NCI-H1930 (cell line): ENCODE measurements at regions not wholly inside any gene's neighbourhood (a gene's known extent, or its start where the extent isn't known, plus 50 kb on each side); places are given as distances from the start of the nearest gene placed in this dataset.

ENCODE experiments used
- DNase-seq, 2 experiments: peaks; one replicate each; lab custom pipeline; 2025; lab: John Stamatoyannopoulos, UW

DNA sequence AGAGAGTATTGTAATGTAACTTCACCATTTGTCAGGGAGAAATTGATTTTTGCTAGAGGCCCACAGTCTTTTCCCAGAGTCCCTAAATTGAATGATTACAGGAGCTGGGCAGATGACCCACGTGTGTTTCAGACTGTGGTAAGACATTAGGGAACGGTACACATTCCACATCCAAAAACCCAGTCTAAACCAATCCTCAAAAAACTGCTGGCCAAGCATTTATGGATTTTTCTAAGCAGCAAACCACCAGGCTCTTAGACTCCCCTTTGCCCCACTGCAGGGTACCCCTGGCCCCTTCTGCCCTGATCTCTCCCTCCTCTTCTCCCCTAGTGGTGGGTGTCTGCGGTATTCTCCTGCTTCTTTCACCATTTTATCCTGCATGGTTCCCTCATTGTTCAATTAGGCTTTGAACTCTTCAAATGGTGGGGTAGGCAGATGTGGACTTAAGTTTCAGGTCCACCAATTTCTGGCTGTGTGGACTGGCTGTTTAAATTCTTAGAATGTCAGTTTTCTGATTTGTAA is 135.5 kb upstream of the SORCS3 start:
- DNase-seq = no peak

DNA sequence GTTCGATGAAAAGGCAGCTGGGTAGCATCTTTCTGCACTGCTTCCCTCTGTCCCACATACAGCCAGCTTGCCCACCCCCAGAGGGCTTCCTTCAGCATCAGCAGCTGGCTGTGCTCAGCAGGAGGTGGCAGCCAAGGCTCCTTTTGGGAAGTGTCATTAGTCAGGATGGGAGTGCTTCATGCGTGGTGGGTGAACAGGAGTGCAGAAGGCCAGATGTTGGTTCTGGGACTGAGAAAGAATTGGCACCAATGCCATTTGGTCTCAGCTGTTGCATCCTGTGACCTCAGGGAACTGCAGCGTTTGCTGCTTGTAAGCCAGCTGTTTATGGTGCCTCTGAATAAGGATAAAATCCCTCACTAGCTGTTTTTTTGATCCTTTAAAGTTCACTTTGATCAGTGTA is 131.1 kb upstream of the SORCS3 start:
- DNase-seq = no peak

DNA sequence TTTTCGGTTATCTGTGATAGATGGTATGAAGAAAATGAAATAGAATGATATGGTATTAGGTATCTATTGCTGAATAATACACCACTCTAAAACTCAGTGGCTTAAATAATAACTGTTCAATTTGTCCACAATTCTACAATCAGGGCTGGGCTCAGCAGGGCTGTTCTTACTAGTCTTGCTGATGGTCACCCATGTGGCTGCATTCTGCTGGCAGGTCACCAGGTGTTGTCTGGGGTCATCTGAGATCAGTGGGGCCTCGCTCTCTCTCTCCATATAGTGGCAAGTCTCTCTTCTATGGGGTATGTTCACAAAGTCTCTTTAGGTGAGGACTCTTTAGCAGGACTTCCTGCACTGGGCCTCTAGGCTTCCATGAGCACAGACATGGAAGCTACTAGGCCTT is 130.4 kb upstream of the SORCS3 start:
- no peak for DNase-seq

DNA sequence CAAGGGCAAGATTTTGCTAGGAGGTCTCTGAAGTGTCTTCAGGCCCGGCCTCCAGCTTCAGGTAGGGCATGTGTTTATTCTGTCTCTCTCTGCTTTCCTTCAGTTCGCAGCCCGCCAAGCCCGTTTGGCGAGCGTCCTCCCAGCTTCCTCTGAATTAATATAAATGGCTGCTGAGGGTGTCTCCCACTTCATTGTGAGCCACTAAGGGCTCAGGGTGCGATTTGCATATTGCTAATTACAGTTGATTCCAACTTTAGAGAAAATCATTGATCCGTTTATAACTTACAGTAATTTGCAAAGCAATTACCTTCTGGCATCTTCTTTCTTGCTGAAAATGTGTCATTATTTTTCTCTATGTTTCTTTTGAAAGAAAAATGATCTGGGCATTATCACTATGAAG is 128.3 kb upstream of the SORCS3 start:
- DNase-seq = no peak

DNA sequence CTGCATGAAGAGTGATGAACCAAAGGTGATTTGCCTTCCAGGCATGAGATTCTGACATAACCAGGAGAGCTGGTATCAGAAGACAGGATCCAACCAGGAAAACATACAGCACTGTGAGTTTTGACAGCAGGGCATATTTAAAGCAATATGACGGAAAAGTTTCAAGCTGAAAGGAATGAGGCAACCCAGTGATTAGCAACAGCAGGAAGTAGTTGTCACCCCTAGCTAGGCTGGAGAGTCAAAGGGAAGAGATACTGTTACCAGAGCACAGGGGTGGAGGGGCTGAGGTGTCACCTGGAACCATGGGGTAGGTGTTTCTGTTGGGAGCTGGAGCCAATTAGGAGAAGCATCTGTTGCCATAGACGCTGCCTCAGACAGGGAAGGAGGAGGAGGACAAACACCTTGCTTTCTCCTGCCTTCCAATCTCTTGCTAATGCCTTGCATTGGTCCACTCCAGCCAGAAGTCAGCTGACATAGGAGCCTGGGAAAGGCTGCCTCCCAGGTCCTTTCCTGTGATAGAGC is 125.4 kb upstream of the SORCS3 start:
- DNase-seq = no peak

DNA sequence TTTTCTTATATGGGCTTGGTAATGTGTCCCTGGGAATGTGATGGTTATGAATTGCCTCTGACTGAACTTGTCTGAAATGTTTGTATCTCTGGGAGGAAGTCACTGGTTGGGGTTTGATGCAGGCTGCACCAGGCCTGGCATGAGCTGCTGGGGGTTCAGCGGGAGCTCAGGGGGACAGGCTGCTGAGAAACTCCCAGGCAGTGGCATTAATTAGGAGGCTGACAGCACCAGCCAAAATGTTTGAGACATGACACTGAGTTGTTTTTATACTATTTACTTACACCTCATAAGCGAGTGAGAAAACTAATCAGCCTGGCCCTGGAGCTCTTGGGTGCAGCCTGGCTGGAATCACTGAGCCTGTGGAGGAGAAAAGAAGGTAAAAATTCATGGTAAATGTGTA is 124.1 kb upstream of the SORCS3 start:
- DNase-seq = no peak

DNA sequence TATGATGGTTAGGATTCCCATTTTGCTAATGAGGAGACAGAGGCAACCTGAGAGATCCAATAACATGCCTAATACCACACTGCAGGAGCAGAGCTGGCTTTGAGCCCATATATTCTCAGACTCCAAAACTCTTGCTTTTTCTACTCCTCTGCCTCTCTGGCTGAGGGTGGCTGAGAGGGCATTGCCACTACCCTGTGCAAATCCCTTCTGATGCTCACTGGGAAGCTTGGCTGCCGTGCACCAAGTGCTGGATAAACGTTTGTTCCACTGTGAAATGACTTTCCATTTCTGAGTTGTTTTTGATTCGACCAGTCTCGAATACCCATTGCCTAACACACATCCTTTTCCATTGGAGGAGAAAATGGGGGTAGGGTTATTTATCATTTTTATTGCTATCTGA is 123.1 kb upstream of the SORCS3 start:
- DNase-seq = no peak

DNA sequence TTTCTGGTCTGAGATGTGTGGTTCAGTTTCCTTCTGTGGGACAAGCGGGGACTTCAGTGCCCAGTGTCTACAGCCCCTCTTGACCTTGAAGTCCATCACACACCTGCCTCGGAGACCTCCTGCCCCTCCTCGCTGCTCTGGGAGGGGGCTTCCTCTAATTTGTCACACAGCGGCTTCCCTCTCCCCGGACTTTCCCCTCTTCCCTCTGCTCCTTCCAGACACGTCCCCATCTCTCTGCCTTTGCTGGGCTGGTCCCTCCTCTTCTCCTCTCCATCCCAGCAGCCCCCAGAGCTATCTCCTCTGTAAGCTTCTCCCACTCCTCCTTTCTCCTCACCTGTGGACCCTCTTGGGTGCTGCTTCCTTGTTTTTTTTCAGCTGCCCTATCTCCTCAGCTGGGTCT is 122.2 kb upstream of the SORCS3 start:
- no peak for DNase-seq

DNA sequence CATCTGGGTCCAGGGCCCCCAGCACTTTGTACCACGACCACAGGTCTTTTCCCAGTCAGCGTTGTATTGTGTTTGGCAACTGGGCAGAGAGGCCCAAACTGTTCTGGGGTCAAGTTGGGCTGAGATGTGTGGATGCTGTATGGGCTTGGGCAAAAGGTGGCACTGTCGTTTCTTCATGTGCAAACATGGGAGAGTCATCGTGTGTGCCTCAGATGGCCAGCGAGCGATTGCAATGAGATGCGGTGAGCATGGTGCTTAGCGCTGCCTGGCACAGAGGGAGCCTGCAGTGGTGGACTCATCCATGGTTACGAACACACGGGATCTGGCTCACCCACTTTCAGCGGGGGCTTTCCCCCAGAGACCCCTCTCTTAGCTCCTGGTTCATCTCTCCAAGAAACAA is 120.4 kb upstream of the SORCS3 start:
- no peak for DNase-seq

DNA sequence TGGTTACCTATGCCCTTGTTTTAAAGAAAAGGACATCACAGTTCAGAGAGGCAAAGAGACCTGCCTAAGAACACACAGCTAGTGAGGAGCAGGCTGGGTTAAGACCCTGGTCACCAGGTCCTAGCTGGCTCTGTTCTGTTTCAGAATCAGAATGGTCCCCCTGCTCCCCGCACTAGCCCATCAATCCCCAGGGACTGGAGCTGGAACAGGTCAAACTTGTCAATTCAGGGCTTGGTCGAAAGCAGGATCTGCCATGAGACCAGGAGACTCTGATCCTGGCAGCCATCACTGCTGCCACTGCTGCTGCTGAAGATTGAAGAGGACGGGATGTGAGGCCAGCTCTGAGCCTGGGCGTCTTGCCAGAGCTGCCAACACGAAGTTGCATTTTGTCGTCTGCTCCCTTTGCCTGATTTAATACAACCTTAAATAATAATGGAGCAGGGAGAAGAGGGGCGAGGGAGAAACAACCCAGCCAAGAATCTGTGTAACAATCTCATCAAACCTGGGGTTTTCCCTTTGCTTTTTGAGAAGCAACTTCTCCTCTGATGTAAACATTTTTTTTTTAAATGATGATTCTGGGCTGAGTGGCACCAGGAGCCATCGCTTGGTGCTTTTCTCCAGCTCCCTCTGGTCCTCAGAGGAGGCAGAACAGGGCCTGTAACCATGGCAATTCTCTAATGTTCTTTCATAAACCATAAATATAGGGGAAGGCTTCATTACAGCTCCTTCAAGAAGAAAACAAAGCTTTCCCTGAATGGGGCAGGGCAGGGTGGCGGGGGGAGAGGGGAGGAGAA is 119.0 kb upstream of the SORCS3 start:
- DNase-seq = no peak

DNA sequence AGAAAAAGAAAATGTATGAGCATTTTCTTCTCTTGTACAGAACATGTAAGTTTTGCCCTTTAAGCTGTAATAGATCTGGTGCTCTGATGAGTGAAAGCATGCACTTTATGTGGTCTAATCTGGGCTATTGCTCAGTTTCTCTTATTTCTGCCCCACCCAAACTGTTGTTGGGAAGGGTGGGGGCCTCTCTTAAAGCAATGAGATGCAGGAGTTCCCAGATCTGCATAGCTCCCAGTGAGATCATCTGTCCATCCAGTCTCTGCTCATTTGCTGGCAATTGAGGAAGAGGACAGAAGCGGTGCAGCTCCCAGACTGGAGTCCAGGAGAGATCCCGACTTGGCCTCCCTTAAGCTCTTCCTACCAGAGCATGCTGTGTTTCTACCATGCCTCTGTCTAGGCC is 114.9 kb upstream of the SORCS3 start:
- no peak for DNase-seq

DNA sequence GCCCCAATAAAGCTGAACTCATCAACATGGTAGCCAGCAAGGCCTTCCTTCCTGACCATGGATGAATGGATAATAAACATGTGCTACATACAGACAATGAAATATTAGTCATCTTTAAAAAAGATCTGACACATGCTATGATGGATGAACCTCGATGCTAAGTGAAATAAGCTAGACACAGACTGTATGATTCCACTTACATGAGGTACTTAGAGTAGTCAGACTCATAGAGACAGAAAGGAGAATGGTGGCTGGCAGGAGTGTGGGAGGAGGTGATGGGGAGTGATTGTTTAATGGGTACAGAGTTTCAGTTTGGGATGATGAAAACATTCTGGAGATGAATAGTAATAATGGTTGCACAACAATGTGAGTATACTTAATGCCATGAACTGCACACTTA is 114.1 kb upstream of the SORCS3 start:
- DNase-seq = no peak

DNA sequence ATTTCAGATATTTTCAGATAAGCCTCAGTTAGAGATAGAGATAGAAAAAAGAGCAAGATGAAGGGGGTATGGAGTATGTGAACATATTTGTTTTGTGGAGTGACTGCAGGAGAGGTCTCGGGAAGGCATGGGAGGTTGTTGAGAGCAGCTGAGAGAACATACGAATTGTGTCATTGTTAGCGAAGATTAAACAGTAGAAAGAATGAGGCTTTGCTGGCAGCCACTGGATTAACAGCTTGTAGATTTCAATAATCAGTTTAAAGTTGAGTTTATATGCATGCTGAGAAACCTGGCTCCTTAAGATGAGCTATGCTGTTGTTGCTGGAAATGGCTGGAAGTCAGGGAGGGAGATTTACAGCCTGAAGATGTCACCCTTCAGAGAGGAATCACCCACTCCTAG is 100.9 kb upstream of the SORCS3 start:
- DNase-seq = no peak

DNA sequence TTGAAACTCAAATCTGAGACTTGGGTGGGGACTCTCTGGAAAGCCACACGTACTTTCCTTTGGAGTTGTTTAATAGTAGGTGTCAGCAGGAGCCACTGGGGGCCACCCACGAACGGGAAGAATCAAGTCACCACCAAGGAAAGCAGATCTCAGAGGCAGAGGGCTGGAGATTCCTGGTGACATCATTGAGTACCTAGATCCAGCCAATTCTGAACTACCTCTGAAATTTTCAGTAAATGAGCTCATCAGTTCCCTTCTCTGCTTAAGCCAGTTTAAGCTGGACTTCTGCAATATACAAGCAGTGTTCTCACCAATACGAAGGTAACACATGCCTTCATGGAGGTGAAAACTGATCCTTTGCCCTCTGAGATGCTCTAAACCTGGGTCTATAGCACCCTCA is 99.3 kb upstream of the SORCS3 start:
- no peak for DNase-seq

DNA sequence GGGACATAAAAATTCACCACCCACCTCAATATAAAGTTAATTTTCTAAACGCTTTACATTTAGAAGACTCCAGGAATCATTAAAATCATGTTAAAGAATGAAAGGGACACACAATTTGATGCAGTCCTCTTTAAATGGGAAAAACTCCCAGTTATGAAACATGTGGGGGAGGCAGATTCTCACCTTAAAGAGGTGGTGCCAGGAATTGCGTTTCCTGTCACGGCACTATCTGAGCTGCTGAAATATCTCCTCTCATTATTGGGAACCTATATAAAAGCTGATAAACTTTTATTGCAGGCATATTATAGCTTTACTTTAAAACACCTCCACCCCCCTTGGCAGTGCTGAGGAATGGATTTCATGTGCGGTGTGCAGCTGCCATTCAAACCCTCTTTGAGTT is 94.8 kb upstream of the SORCS3 start:
- DNase-seq = no peak

DNA sequence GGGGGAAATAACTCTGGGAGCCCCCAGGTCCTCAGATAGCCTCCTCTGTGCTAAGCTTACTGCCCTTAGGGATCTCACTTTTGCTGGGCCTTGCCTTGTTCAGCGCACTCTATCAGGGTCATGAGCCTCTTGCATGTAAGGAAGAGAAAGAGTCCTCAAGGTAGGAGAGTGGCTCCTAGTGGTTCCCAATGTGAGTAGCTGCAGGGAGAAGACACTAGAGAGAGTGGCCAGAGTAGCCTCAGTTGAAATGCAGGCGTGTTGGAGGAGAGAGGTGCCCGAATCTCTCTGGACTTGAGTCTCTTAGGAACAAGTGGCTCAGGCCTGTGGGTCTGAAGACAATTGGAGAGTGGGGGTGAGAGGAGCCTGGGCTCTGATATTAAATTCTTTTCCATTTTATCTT is 94.3 kb upstream of the SORCS3 start:
- DNase-seq = no peak

DNA sequence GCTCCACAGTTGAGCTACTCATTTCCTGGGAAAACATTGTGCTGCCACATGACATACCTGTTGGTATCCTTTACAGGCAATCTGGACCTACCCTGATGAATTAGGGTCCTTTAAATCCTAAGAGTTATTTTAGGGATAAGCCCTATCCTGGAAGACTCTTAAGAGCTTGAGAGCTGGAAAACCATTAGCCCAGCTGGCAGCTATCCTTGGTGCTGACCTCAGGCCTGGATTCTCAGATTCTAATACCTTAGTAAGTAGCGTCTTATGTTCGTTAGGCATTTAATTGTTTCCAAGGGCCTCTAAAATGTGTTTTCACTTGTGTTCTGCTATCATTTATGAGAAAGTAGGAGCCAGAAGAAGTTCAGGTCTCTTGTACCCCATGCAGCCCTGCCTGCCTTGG is 93.0 kb upstream of the SORCS3 start:
- no peak for DNase-seq

DNA sequence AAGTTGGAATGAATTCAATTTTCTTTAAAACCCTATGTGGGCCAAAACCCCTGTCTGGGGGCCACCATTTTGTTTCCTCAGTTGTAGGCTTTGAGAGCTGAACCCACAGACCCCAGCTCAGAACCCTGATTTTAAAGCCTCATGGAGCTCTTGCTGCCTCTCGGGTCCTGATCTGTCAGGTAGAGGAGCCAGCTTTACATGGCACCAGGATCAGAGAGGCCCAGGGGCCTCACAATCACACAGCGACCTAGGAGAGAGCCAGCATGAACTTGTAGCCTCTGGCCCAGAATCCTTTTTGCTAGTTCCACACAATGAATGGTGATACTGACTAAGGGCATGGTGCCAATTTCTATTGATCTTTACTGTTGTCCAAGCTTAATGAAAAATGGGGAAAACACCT is 84.3 kb upstream of the SORCS3 start:
- no peak for DNase-seq

DNA sequence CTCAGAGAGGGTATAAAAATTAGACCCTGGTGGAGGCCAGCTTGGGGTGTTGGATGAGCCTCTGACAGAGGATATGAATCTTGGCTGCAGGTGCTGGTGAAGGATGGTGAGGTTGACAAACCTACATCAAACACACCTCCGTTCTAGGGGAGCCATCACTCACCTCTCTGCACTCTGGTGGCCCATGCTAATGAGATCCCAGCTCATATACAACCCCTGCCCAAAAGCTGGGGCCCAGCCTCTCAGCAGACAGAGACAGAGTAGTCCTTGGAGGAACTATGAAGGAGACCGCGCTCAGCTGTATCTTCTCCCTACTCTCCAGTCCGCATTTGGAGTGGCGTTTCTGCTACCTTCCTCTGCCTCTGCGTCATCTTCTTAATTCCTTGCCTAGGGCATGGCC is 83.1 kb upstream of the SORCS3 start:
- DNase-seq = no peak

DNA sequence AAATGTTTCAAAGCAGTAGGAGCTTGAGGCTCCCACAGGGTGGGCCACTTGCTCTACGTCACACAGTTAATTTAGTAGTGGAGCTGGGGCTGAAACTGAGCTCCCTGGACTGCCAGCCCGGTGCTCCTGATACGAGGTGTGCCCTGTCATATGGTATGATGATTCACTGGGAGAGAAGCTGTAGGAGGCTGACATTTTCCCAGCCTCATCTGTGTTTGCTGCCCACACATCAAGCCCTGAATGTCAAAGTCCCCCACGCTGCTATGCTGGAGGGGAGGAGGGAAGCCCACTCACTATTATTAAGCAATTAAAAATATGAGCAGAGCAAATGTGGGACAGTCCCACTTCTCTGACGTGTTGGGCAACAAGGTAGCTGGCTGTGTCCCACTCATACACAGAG is 81.2 kb upstream of the SORCS3 start:
- DNase-seq = no peak

DNA sequence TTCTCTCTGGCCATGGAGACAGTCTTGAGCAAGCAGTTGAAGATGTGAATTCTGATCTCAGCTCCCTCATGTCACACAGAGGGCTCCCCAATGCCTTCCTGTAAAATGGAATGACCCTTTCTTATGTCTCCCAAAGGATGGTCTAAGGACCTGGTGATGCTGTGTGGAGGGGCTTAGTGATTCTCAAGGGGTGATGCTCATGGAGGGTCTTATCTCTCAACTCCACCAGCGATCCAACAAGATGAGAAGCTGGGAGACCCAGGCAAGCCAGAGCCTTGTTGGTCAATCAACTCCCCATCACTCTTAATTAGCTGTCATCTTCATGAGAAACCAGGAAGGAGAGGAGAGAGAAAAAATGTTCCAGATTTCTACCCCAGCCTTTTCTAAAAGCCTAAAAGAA is 78.0 kb upstream of the SORCS3 start:
- DNase-seq = no peak

DNA sequence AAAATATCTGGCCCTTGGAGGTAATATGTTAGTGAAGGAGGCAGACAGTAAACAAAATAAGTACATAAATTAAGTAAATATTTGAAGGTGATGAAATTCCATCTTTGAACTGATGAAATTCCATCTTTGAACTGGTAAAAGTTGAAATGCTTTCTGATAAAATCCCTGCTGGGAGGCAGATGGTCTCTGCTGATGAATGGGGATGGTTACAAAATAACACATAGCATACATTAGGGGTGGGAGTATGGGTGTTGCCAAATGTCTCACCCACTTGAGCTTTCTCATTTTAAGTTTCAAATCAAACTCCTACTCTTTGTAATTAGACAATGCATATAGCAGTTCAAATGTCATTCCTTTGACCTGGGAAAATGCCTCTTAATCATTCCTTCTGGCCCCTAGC is 77.5 kb upstream of the SORCS3 start:
- DNase-seq = no peak

DNA sequence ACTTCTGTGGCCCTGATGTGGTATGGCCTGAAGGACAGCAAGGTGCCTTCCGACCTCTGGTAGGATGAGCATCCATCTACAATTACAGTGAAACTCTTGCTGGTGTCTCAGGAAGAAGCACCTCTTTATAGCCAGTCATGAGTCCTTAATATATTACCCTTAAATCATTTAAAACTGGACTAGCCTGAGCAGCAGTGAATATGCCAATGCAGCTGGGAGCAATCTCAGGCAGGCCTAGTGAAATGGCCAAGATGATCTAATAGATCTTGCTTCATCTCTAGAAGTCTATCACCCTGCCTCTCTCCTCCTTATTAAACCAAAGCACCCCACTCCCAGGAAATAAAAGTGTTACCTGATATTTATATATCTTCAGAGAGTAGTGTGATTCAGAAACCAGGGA is 66.7 kb upstream of the SORCS3 start:
- DNase-seq = no peak

DNA sequence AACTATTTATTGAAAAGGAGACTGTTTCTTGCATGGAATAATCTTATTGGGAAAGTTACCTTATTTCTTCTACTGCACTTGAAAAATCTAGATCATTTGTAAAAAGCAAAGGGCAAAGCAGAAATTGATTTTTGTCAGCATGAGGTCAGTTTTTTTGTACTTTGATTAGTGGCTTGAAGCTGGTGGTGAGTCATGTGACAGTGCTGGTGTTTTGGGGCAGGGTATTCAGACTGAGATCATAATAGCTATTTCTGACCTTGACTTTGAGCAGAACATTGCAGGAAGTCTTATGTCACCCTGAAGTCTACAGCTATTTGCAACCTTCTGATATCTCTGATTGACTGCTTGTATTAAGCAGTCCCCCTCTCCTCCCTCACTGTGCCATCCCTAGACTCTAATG is 66.3 kb upstream of the SORCS3 start:
- no peak for DNase-seq
